CD14-positive monocyte (primary cell): ENCODE measurements at regions not wholly inside any gene's neighbourhood (a gene's known extent, or its start where the extent isn't known, plus 50 kb on each side); places are given as distances from the start of the nearest gene placed in this dataset.

Source experiments
- DNase-seq, 3 donors: peaks; one replicate each; pipeline ENCODE4 v3.0.0-alpha.2; 2011 to 2022
- H2AFZ ChIP-seq: 2 replicates; pipeline ENCODE4 v1.6.0; 2012; ENCODE audit warnings: mild to moderate bottlenecking, low read depth, low read length, inconsistent platforms; ENCODE audit not compliant: insufficient read depth, poor library complexity, severe bottlenecking
- H3K27ac ChIP-seq, 2 donors: 1 replicate in 1 of 2; 2 replicates in 1 of 2; pipeline ENCODE4 v1.5.1; 2012 to 2013; ENCODE audit warnings: low read length in 2 of 2, control low read depth in 1 of 2, inconsistent platforms in 1 of 2, low read depth in 1 of 2, mild to moderate bottlenecking in 1 of 2
- H3K27me3 ChIP-seq, 2 donors: one replicate each; pipeline versions ENCODE4 v1.6.0 to v1.6.1; 2011 to 2013; ENCODE audit warnings: low read length in 2 of 2; ENCODE audit not compliant: control insufficient read depth in 2 of 2, insufficient read depth in 2 of 2
- H3K36me3 ChIP-seq, 2 donors: replicated peaks in 1 of 2; 1 replicate in 1 of 2; 2 replicates in 1 of 2; pipeline versions ENCODE4 v1.5.1 to v1.6.1; 2012 to 2013; ENCODE audit warnings: low read length in 2 of 2, control low read depth in 1 of 2, inconsistent platforms in 1 of 2, mild to moderate bottlenecking in 1 of 2; ENCODE audit not compliant: insufficient read depth in 2 of 2, control insufficient read depth in 1 of 2
- H3K4me1 ChIP-seq, 2 donors: 1 replicate in 1 of 2; 2 replicates in 1 of 2; pipeline versions ENCODE4 v1.5.1 to v1.6.1; 2012 to 2013; ENCODE audit warnings: low read length in 2 of 2, control low read depth in 1 of 2, inconsistent platforms in 1 of 2, mild to moderate bottlenecking in 1 of 2, moderate library complexity in 1 of 2; ENCODE audit not compliant: insufficient read depth in 2 of 2, control insufficient read depth in 1 of 2
- H3K4me2 ChIP-seq: replicated peaks from 2 replicates; pipeline ENCODE3; 2012; ENCODE audit warnings: low read length, moderate library complexity, mild to moderate bottlenecking; ENCODE audit not compliant: poor library complexity, severe bottlenecking; ENCODE audit errors: extremely low read depth
- H3K4me3 ChIP-seq, 3 experiments: fragments of 200-600 bp in 1 of 3; sonication (generic) in 1 of 3; replicated peaks in 1 of 3; 1 replicate in 2 of 3; 2 replicates in 1 of 3; pipeline ENCODE4 v1.5.1; 2011 to 2013; ENCODE audit warnings: low read length in 3 of 3, mild to moderate bottlenecking in 3 of 3, control low read depth in 2 of 3, low read depth in 2 of 3, inconsistent platforms in 1 of 3, moderate library complexity in 1 of 3
- H3K79me2 ChIP-seq: 2 replicates; pipeline ENCODE4 v1.6.0; 2012; ENCODE audit warnings: mild to moderate bottlenecking, control low read depth, inconsistent platforms, low read length, moderate library complexity; ENCODE audit not compliant: insufficient read depth
- H3K9ac ChIP-seq: 2 replicates; pipeline ENCODE4 v1.6.0; 2017; ENCODE audit warnings: low read length, mild to moderate bottlenecking; ENCODE audit not compliant: insufficient read depth, poor library complexity, severe bottlenecking
- H3K9me3 ChIP-seq, 2 donors: replicated peaks in 1 of 2; 1 replicate in 1 of 2; 2 replicates in 1 of 2; pipeline versions ENCODE4 v1.5.1 to v1.6.1; 2012 to 2013; ENCODE audit warnings: low read length in 2 of 2, control low read depth in 1 of 2; ENCODE audit not compliant: control insufficient read depth in 1 of 2, insufficient read depth in 1 of 2
- H4K20me1 ChIP-seq: 2 replicates; pipeline ENCODE4 v1.6.0; 2012; ENCODE audit warnings: mild to moderate bottlenecking, low read length, control low read depth, moderate library complexity; ENCODE audit not compliant: insufficient read depth
- H3K27ac Mint-ChIP-seq, 7 donors: one replicate each; pipeline ENCODE4 v1.8.0; 2020; ENCODE audit warnings: mild to moderate bottlenecking in 7 of 7, mixed read lengths in 7 of 7, moderate library complexity in 6 of 7, inconsistent platforms in 2 of 7
- H3K27me3 Mint-ChIP-seq, 3 donors: one replicate each; pipeline ENCODE4 v1.8.0; 2021 to 2022; ENCODE audit warnings: low read depth in 3 of 3, mild to moderate bottlenecking in 3 of 3, mixed read lengths in 3 of 3, moderate library complexity in 3 of 3, inconsistent platforms in 1 of 3
- H3K36me3 Mint-ChIP-seq, 2 donors: one replicate each; pipeline ENCODE4 v1.8.0; 2020; ENCODE audit warnings: mixed read lengths in 2 of 2, inconsistent platforms in 1 of 2, mild to moderate bottlenecking in 1 of 2
- H3K4me1 Mint-ChIP-seq: one replicate; pipeline ENCODE4 v1.8.0; 2020; ENCODE audit warnings: mild to moderate bottlenecking, mixed read lengths
- H3K4me3 Mint-ChIP-seq, 2 donors: one replicate each; pipeline ENCODE4 v1.8.0; 2020; ENCODE audit warnings: mild to moderate bottlenecking in 2 of 2, mixed read lengths in 2 of 2, moderate library complexity in 1 of 2
- H3K9me3 Mint-ChIP-seq, 7 donors: one replicate each; pipeline ENCODE4 v1.8.0; 2020 to 2022; ENCODE audit warnings: mixed read lengths in 7 of 7, mild to moderate bottlenecking in 6 of 7, moderate library complexity in 6 of 7, inconsistent platforms in 2 of 7
- WGBS: methylation state at CpG from one replicate; pipeline ENCODE4 v1.1.5; 2013; ENCODE audit warnings: missing lambda C conversion rate; ENCODE audit not compliant: insufficient coverage; 5-methylcytosine and 5-hydroxymethylcytosine counted together
- intact Hi-C, 2 donors: fragments of 100-400 bp; cut with micrococcal nuclease; formaldehyde crosslinking; loops; one replicate each; pipeline versions ENCODE4 v1.15.0 to v1.15.1; 2023
- TF ChIP-seq, protein P1 (sequence below): fragments of 200-600 bp; IDR thresholded peaks from one replicate; pipeline ENCODE4 v1.8.0; 2022; ENCODE audit warnings: antibody characterized with exemption, mild to moderate bottlenecking

GRCh38 chr4:38279077-38279476 is 318.9 kb downstream of the PTTG2 start:
- Mint-ChIP-seq H3K4me3 (no peak overlapping the region), H3K9me3 (peaks cover 0 to 21% (median 8%) of the 10 kb centered on the region in 7 donors), H3K27ac (no peak overlapping the region), H3K36me3 (no peaks in the 10 kb centered on the region), H3K27me3 (no peaks in the 10 kb centered on the region), H3K4me1 (peaks cover 8% of the 10 kb centered on the region)
- WGBS: 96% methylated on average over 6 of the region's 8 CpGs
- no peaks in the 10 kb centered on the region for H3K36me3 ChIP-seq
- no peaks in the 10 kb centered on the region for H3K79me2 ChIP-seq
- no peak overlapping the region for H3K27ac ChIP-seq
- no peak overlapping the region for H3K9ac ChIP-seq
- TF ChIP-seq, protein P1, sequence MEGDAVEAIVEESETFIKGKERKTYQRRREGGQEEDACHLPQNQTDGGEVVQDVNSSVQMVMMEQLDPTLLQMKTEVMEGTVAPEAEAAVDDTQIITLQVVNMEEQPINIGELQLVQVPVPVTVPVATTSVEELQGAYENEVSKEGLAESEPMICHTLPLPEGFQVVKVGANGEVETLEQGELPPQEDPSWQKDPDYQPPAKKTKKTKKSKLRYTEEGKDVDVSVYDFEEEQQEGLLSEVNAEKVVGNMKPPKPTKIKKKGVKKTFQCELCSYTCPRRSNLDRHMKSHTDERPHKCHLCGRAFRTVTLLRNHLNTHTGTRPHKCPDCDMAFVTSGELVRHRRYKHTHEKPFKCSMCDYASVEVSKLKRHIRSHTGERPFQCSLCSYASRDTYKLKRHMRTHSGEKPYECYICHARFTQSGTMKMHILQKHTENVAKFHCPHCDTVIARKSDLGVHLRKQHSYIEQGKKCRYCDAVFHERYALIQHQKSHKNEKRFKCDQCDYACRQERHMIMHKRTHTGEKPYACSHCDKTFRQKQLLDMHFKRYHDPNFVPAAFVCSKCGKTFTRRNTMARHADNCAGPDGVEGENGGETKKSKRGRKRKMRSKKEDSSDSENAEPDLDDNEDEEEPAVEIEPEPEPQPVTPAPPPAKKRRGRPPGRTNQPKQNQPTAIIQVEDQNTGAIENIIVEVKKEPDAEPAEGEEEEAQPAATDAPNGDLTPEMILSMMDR: no peak
- H3K4me1 ChIP-seq: no peaks in the 10 kb centered on the region
- H3K4me3 ChIP-seq: no peak overlapping the region
- intact Hi-C loops: no loop called here
- H3K27me3 ChIP-seq: no peaks in the 10 kb centered on the region
- no peak for DNase-seq
- H4K20me1 ChIP-seq: no peaks in the 10 kb centered on the region
- no peak overlapping the region for H3K4me2 ChIP-seq
- peaks cover 0 to 4% of the 10 kb centered on the region in 2 donors for H3K9me3 ChIP-seq
- no peak overlapping the region for H2AFZ ChIP-seq

GRCh38 chr4:38279650-38280322 is 319.6 kb downstream of the PTTG2 start:
- no peak overlapping the region for H3K9ac ChIP-seq
- H3K27ac ChIP-seq: no peak overlapping the region
- Mint-ChIP-seq H3K27me3 (peaks cover 0 to under 1% (median 0%) of the 10 kb centered on the region in 3 donors), H3K27ac (no peak overlapping the region), H3K4me3 (no peak overlapping the region), H3K4me1 (peaks cover 4% of the 10 kb centered on the region), H3K9me3 (peaks cover 0 to 19% (median 7%) of the 10 kb centered on the region in 7 donors), H3K36me3 (no peaks in the 10 kb centered on the region)
- no peak overlapping the region for H3K4me3 ChIP-seq
- H3K36me3 ChIP-seq: no peaks in the 10 kb centered on the region
- H3K9me3 ChIP-seq: peaks cover 0 to 4% of the 10 kb centered on the region in 2 donors
- no peak for DNase-seq
- H3K4me2 ChIP-seq: no peak overlapping the region
- WGBS: 100% methylated on average over 7 of the region's 9 CpGs
- intact Hi-C loops: no loop called here
- H4K20me1 ChIP-seq: no peaks in the 10 kb centered on the region
- no peaks in the 10 kb centered on the region for H3K79me2 ChIP-seq
- TF ChIP-seq, protein P1: no peak
- H3K4me1 ChIP-seq: no peaks in the 10 kb centered on the region
- H3K27me3 ChIP-seq: no peaks in the 10 kb centered on the region
- H2AFZ ChIP-seq: no peak overlapping the region
